Choroid plexus epithelial cell (primary cell): ENCODE measurements at regions not wholly inside any gene's neighbourhood (a gene's known extent, or its start where the extent isn't known, plus 50 kb on each side); places are given as distances from the start of the nearest gene placed in this dataset.

Experiments
- DNase-seq: peaks from one replicate; pipeline ENCODE4 v3.0.0-alpha.2; 2010; ENCODE audit warnings: low read depth
- H3K4me3 ChIP-seq: 2 replicates; pipeline ENCODE4 v1.5.1; 2011; ENCODE audit warnings: low read depth, mild to moderate bottlenecking, control low read depth, low read length, moderate library complexity
- CTCF ChIP-seq: conservative IDR thresholded peaks from 2 replicates; pipeline ENCODE4 v1.5.1; 2011; ENCODE audit warnings: low read depth, mild to moderate bottlenecking, control low read depth, inconsistent platforms, low read length, moderate library complexity

GRCh38 chr17:72474243-72474642, 353.4 kb downstream of the SOX9 start:
- no peak for DNase-seq
- TF ChIP-seq CTCF: no peak

GRCh38 chr17:72474719-72475477, 354.1 kb downstream of the SOX9 start:
- TF ChIP-seq CTCF: no peak
- H3K4me3 ChIP-seq: no peak overlapping the region
- DNase-seq: no peak

More at GRCh38 chr17:72474243-72474642, 353.4 kb downstream of the SOX9 start:
- H3K4me3 ChIP-seq: no peak overlapping the region

- TF ChIP-seq CTCF: no peak
These were observed 355.3 kb downstream of the SOX9 start for GRCh38 chr17:72476134-72476533.

GRCh38 chr17:72476575-72476986, 355.8 kb downstream of the SOX9 start:
- DNase-seq: no peak
- TF ChIP-seq CTCF: no peak
- H3K4me3 ChIP-seq: no peak overlapping the region

More at GRCh38 chr17:72476134-72476533, 355.3 kb downstream of the SOX9 start:
- no peak for DNase-seq
- H3K4me3 ChIP-seq: no peak overlapping the region

- DNase-seq: no peak
- no peak for TF ChIP-seq CTCF
- no peak overlapping the region for H3K4me3 ChIP-seq
These were observed 356.7 kb downstream of the SOX9 start for GRCh38 chr17:72477491-72477890.

- H3K4me3 ChIP-seq: no peak overlapping the region
- no peak for DNase-seq
- no peak for TF ChIP-seq CTCF
These were observed 358.3 kb downstream of the SOX9 start for GRCh38 chr17:72479113-72479512.

- no peak for DNase-seq
- no peak overlapping the region for H3K4me3 ChIP-seq
- no peak for TF ChIP-seq CTCF
These were observed 360.8 kb downstream of the SOX9 start for GRCh38 chr17:72481572-72481971.
